ENCODE measurements at regions not wholly inside any gene's neighbourhood (a gene's known extent, or its start where the extent isn't known, plus 50 kb on each side); places are given as distances from the start of the nearest gene placed in this dataset.
"Not testable (repeated sequence)": the region's sequence is repeated elsewhere in the genome, so short reads cannot be mapped to it uniquely, and the experiment has no call there.

GRCh38 chr17:31798205-31798724 lies 60.8 kb downstream of the COPRS start:
- in situ Hi-C loops (cut with MboI; ENCODE audit: low sequenced_read_pairs) = no loop called here

- in situ Hi-C loops (cut with MboI; ENCODE audit: low sequenced_read_pairs) = not testable (repeated sequence)
Measured at GRCh38 chr17:31795941-31796340, 63.1 kb downstream of the COPRS start.

GRCh38 chr17:31794111-31794510 lies 64.9 kb downstream of the COPRS start:
- in situ Hi-C loops (cut with MboI; ENCODE audit: low sequenced_read_pairs) = no loop called here

GRCh38 chr17:31793634-31794033 lies 65.4 kb downstream of the COPRS start:
- in situ Hi-C loops (cut with MboI; ENCODE audit: low sequenced_read_pairs) = not testable (repeated sequence)

- in situ Hi-C loops (cut with MboI; ENCODE audit: low sequenced_read_pairs) = no loop called here
Measured at GRCh38 chr17:31792007-31792585, 66.9 kb downstream of the COPRS start.

- in situ Hi-C loops (cut with MboI; ENCODE audit: low sequenced_read_pairs) = no loop called here
Measured at GRCh38 chr17:31789707-31790505, 69.1 kb downstream of the COPRS start.

- in situ Hi-C loops (cut with MboI; ENCODE audit: low sequenced_read_pairs) = no loop called here
Measured at GRCh38 chr17:31788956-31789355, 70.1 kb downstream of the COPRS start.

- in situ Hi-C loops (cut with MboI; ENCODE audit: low sequenced_read_pairs) = no loop called here
Measured at GRCh38 chr17:31788571-31788946, 70.5 kb downstream of the COPRS start.

- in situ Hi-C loops (cut with MboI; ENCODE audit: low sequenced_read_pairs) = no loop called here
Measured at GRCh38 chr17:31787857-31788570, 71.0 kb downstream of the COPRS start.

GRCh38 chr17:31786796-31787481 lies 72.1 kb downstream of the COPRS start:
- in situ Hi-C loops (cut with MboI; ENCODE audit: low sequenced_read_pairs) = no loop called here

GRCh38 chr17:31780483-31780882 lies 78.6 kb downstream of the COPRS start:
- in situ Hi-C loops (cut with MboI; ENCODE audit: low sequenced_read_pairs) = no loop called here

GRCh38 chr17:31778523-31778922 lies 80.5 kb downstream of the COPRS start:
- in situ Hi-C loops (cut with MboI; ENCODE audit: low sequenced_read_pairs) = loop anchor here (10.0 kb wide), 1 partner anchor 64 kb away; no protein-coding TSS in a partner anchor

- in situ Hi-C loops (cut with MboI; ENCODE audit: low sequenced_read_pairs) = loop anchor here (10.0 kb wide), 1 partner anchor 57 kb away; no protein-coding TSS in a partner anchor
Measured at GRCh38 chr17:31771328-31771727, 87.7 kb downstream of the COPRS start.

GRCh38 chr17:31770501-31770900 lies 88.5 kb downstream of the COPRS start:
- in situ Hi-C loops (cut with MboI; ENCODE audit: low sequenced_read_pairs) = loop anchor here (10.0 kb wide), 1 partner anchor 56 kb away; no protein-coding TSS in a partner anchor

GRCh38 chr17:31761836-31762510 lies 97.1 kb downstream of the COPRS start:
- in situ Hi-C loops (cut with MboI; ENCODE audit: low sequenced_read_pairs) = not testable (repeated sequence)

GRCh38 chr17:31758646-31759045 lies 100.4 kb downstream of the COPRS start:
- in situ Hi-C loops (cut with MboI; ENCODE audit: low sequenced_read_pairs) = no loop called here

GRCh38 chr17:31757097-31757496 lies 101.9 kb downstream of the COPRS start:
- in situ Hi-C loops (cut with MboI; ENCODE audit: low sequenced_read_pairs) = no loop called here

- in situ Hi-C loops (cut with MboI; ENCODE audit: low sequenced_read_pairs) = no loop called here
Measured at GRCh38 chr17:31754239-31754945, 104.7 kb downstream of the COPRS start.

- in situ Hi-C loops (cut with MboI; ENCODE audit: low sequenced_read_pairs) = no loop called here
Measured at GRCh38 chr17:31753011-31753410, 106.0 kb downstream of the COPRS start.

- in situ Hi-C loops (cut with MboI; ENCODE audit: low sequenced_read_pairs) = no loop called here
Measured at GRCh38 chr17:31752584-31752983, 106.5 kb downstream of the COPRS start.
